Astrocyte (in vitro differentiated cells and primary cell): ENCODE measurements at regions not wholly inside any gene's neighbourhood (a gene's known extent, or its start where the extent isn't known, plus 50 kb on each side); places are given as distances from the start of the nearest gene placed in this dataset.

Experiments
- CTCF ChIP-seq: IDR thresholded peaks from 2 replicates; pipeline ENCODE4 v1.5.1; 2011; ENCODE audit warnings: low read depth, mild to moderate bottlenecking, inconsistent platforms, low read length, moderate library complexity; ENCODE audit not compliant: insufficient read depth
- EZH2 ChIP-seq: IDR thresholded peaks from 2 replicates; pipeline ENCODE4 v1.6.1; 2012; ENCODE audit warnings: mild to moderate bottlenecking, low read length, inconsistent platforms; ENCODE audit not compliant: insufficient read depth

GRCh38 chr10:45197816-45198485, 117.5 kb downstream of the OR13A1 start:
- TF ChIP-seq CTCF = no peak
- no peak for TF ChIP-seq EZH2
